ENCODE measurements at regions not wholly inside any gene's neighbourhood (a gene's known extent, or its start where the extent isn't known, plus 50 kb on each side); places are given as distances from the start of the nearest gene placed in this dataset.

- DNase-seq (ENCODE audit: unreplicated experiment): no peak
- TF ChIP-seq, protein P1, sequence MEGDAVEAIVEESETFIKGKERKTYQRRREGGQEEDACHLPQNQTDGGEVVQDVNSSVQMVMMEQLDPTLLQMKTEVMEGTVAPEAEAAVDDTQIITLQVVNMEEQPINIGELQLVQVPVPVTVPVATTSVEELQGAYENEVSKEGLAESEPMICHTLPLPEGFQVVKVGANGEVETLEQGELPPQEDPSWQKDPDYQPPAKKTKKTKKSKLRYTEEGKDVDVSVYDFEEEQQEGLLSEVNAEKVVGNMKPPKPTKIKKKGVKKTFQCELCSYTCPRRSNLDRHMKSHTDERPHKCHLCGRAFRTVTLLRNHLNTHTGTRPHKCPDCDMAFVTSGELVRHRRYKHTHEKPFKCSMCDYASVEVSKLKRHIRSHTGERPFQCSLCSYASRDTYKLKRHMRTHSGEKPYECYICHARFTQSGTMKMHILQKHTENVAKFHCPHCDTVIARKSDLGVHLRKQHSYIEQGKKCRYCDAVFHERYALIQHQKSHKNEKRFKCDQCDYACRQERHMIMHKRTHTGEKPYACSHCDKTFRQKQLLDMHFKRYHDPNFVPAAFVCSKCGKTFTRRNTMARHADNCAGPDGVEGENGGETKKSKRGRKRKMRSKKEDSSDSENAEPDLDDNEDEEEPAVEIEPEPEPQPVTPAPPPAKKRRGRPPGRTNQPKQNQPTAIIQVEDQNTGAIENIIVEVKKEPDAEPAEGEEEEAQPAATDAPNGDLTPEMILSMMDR (IDR thresholded peaks at IDR 0.05; ENCODE audit: unreplicated experiment): no peak
- no TSS peak for BruUV-seq (replicated peaks)
- Mint-ChIP-seq H3K36me3 (ENCODE audit: insufficient read depth, unreplicated experiment) (peaks cover 9% of the 10 kb centered on the region), H3K4me3 (ENCODE audit: unreplicated experiment) (no peak overlapping the region), H3K4me1 (ENCODE audit: insufficient read depth, unreplicated experiment) (no peaks in the 10 kb centered on the region), H3K27me3 (ENCODE audit: insufficient read depth, unreplicated experiment) (no peaks in the 10 kb centered on the region), H3K9me3 (ENCODE audit: unreplicated experiment) (no peaks in the 10 kb centered on the region), H3K27ac (ENCODE audit: low read depth, unreplicated experiment) (no peak overlapping the region)
- intact Hi-C loops (cut with micrococcal nuclease): no loop called here
- ChIA-PET CTCF (interaction anchor here (0.7 kb wide), 1 partner anchor 760 kb away, joined by 4 read pairs; no protein-coding TSS in a partner anchor), POLR2A (no interaction called here)
These were observed 93.9 kb upstream of the FOXC1 start for GRCh38 chr6:1515781-1516180.

GRCh38 chr6:1516742-1517520 is 92.8 kb upstream of the FOXC1 start:
- intact Hi-C loops (cut with micrococcal nuclease): no loop called here
- POLR2A ChIA-PET: interaction anchor here (1.0 kb wide), 1 partner anchor 13 kb away, joined by 3 read pairs; no protein-coding TSS in a partner anchor
- CTCF ChIA-PET: no interaction called here
- peaks cover 9% of the 10 kb centered on the region for H3K36me3 Mint-ChIP-seq (ENCODE audit: insufficient read depth, unreplicated experiment)
- peaks cover 2% of the 10 kb centered on the region for H3K27me3 Mint-ChIP-seq (ENCODE audit: insufficient read depth, unreplicated experiment)
- no peak overlapping the region for H3K4me3 Mint-ChIP-seq (ENCODE audit: unreplicated experiment)
- TF ChIP-seq, protein P1 (IDR thresholded peaks at IDR 0.05; ENCODE audit: unreplicated experiment): no peak
- no peak overlapping the region for H3K27ac Mint-ChIP-seq (ENCODE audit: low read depth, unreplicated experiment)
- no peak for DNase-seq (ENCODE audit: unreplicated experiment)
- H3K4me1 Mint-ChIP-seq (ENCODE audit: insufficient read depth, unreplicated experiment): no peaks in the 10 kb centered on the region
- no peaks in the 10 kb centered on the region for H3K9me3 Mint-ChIP-seq (ENCODE audit: unreplicated experiment)
- BruUV-seq (replicated peaks): no TSS peak

DNA sequence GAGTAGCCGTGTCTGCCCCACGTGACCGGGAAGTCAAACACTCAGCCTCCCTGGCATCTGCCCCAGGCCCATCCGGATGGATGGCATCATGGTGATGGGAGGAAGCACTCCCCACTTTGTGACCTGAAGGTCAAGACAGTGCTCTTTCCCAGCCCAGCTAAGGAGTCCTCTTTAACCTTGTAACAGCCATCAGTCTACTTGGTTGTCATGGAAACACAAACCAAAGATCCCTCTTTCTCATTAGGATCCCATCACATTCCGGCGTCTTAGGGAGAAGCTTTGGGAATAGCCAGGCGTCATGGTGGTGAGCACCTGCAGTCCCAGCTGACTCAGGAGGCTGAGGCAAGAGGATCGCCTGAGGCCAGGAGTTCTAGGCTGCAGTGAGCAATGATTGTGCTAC is 90.9 kb upstream of the FOXC1 start:
- Mint-ChIP-seq H3K4me3 (ENCODE audit: unreplicated experiment) (no peak overlapping the region), H3K9me3 (ENCODE audit: unreplicated experiment) (no peaks in the 10 kb centered on the region), H3K4me1 (ENCODE audit: insufficient read depth, unreplicated experiment) (no peaks in the 10 kb centered on the region), H3K27me3 (ENCODE audit: insufficient read depth, unreplicated experiment) (peaks cover 12% of the 10 kb centered on the region), H3K36me3 (ENCODE audit: insufficient read depth, unreplicated experiment) (peaks cover 9% of the 10 kb centered on the region), H3K27ac (ENCODE audit: low read depth, unreplicated experiment) (no peak overlapping the region)
- TF ChIP-seq, protein P1 (IDR thresholded peaks at IDR 0.05; ENCODE audit: unreplicated experiment): no peak
- CTCF ChIA-PET: interaction anchor here (0.9 kb wide), 1 partner anchor 10 kb away, joined by 3 read pairs; no protein-coding TSS in a partner anchor
- no peak for DNase-seq (ENCODE audit: unreplicated experiment)
- POLR2A ChIA-PET: no interaction called here
- intact Hi-C loops (cut with micrococcal nuclease): no loop called here
- no TSS peak for BruUV-seq (replicated peaks)

- CTCF ChIA-PET: no interaction called here
These were observed 90.1 kb upstream of the FOXC1 start for GRCh38 chr6:1519597-1519996.

More at GRCh38 chr6:1519597-1519996, 90.1 kb upstream of the FOXC1 start:
- no peaks in the 10 kb centered on the region for H3K4me1 Mint-ChIP-seq (ENCODE audit: insufficient read depth, unreplicated experiment)
- POLR2A ChIA-PET: no interaction called here
- TF ChIP-seq, protein P1 (IDR thresholded peaks at IDR 0.05; ENCODE audit: unreplicated experiment): no peak
- no TSS peak for BruUV-seq (replicated peaks)
- no peak overlapping the region for H3K4me3 Mint-ChIP-seq (ENCODE audit: unreplicated experiment)
- no peaks in the 10 kb centered on the region for H3K9me3 Mint-ChIP-seq (ENCODE audit: unreplicated experiment)
- peaks cover 12% of the 10 kb centered on the region for H3K27me3 Mint-ChIP-seq (ENCODE audit: insufficient read depth, unreplicated experiment)
- intact Hi-C loops (cut with micrococcal nuclease): no loop called here
- no peak overlapping the region for H3K27ac Mint-ChIP-seq (ENCODE audit: low read depth, unreplicated experiment)
- H3K36me3 Mint-ChIP-seq (ENCODE audit: insufficient read depth, unreplicated experiment): peaks cover 9% of the 10 kb centered on the region
- no peak for DNase-seq (ENCODE audit: unreplicated experiment)
